Stimulated activated CD8-positive, alpha-beta memory T cell treated with anti-CD3 and anti-CD28 coated beads, Interleukin-7, amount 100 ng/mL, for 1 hour (primary cell): ENCODE measurements at regions not wholly inside any gene's neighbourhood (a gene's known extent, or its start where the extent isn't known, plus 50 kb on each side); places are given as distances from the start of the nearest gene placed in this dataset.

Experiments used
- DNase-seq, 2 donors: peaks; one replicate each; pipeline ENCODE4 v3.0.0-alpha.2; 2020; ENCODE audit warnings: low read depth in 2 of 2

- no peak for DNase-seq
Observed at GRCh38 chr13:106173891-106174610, 361.4 kb downstream of the EFNB2 start.

- DNase-seq: no peak
Observed at GRCh38 chr13:106173346-106173745, 362.1 kb downstream of the EFNB2 start.

GRCh38 chr13:106172176-106172905 lies 363.1 kb downstream of the EFNB2 start:
- DNase-seq: no peak

GRCh38 chr13:106163426-106163825 lies 372.0 kb downstream of the EFNB2 start:
- DNase-seq: no peak

GRCh38 chr13:106161146-106161545 lies 374.3 kb downstream of the EFNB2 start:
- no peak for DNase-seq

GRCh38 chr13:106159295-106160195 lies 375.9 kb downstream of the EFNB2 start:
- DNase-seq: no peak

- no peak for DNase-seq
Observed at GRCh38 chr13:106156468-106156867, 379.0 kb downstream of the EFNB2 start.

- no peak for DNase-seq
Observed at GRCh38 chr13:106155411-106155810, 380.1 kb downstream of the EFNB2 start.

GRCh38 chr13:106153876-106154275 lies 381.6 kb downstream of the EFNB2 start:
- no peak for DNase-seq

- DNase-seq: no peak
Observed at GRCh38 chr13:106153041-106153440, 382.4 kb downstream of the EFNB2 start.

- DNase-seq: no peak
Observed at GRCh38 chr13:106152047-106152446, 383.4 kb downstream of the EFNB2 start.

- DNase-seq: no peak
Observed at GRCh38 chr13:106151056-106151699, 384.3 kb downstream of the EFNB2 start.

- no peak for DNase-seq
Observed at GRCh38 chr13:106145997-106146864, 389.2 kb downstream of the EFNB2 start.

GRCh38 chr13:106145070-106145469 lies 390.4 kb downstream of the EFNB2 start:
- no peak for DNase-seq

- DNase-seq: no peak
Observed at GRCh38 chr13:106143930-106144709, 391.3 kb downstream of the EFNB2 start.

- DNase-seq: no peak
Observed at GRCh38 chr13:106143392-106143791, 392.1 kb downstream of the EFNB2 start.

- no peak for DNase-seq
Observed at GRCh38 chr13:106140476-106140875, 395.0 kb downstream of the EFNB2 start.

GRCh38 chr13:106139942-106140341 lies 395.5 kb downstream of the EFNB2 start:
- no peak for DNase-seq

GRCh38 chr13:106139377-106139776 lies 396.1 kb downstream of the EFNB2 start:
- no peak for DNase-seq

GRCh38 chr13:106138620-106139019 lies 396.8 kb downstream of the EFNB2 start:
- DNase-seq: no peak
